ENCODE measurements at regions not wholly inside any gene's neighbourhood (a gene's known extent, or its start where the extent isn't known, plus 50 kb on each side); places are given as distances from the start of the nearest gene placed in this dataset.

GRCh38 chr17:33932996-33933395 is 322.1 kb upstream of the CCL2 start:
- Histone ChIP-seq H3K9ac (ENCODE audit: low read length) (no peak overlapping the region), H4K20me1 (ENCODE audit: control insufficient read depth, insufficient read depth, low read length, poor library complexity, severe bottlenecking) (no peaks in the 10 kb centered on the region), H3K4me1 (ENCODE audit: control insufficient read depth in 2 of 2, insufficient read depth in 2 of 2, low read length in 2 of 2) (no peaks in the 10 kb centered on the region), H3K4me3 (ENCODE audit: control extremely low read depth in 1 of 5, extremely low read depth in 1 of 5, insufficient read depth in 1 of 5, low read depth in 2 of 5, low read length in 4 of 5) (no peak overlapping the region), H3K27me3 (replicated peaks in 1 of 4; ENCODE audit: control extremely low read depth in 1 of 4, control insufficient read depth in 3 of 4, insufficient read depth in 4 of 4, low read length in 3 of 4) (peaks cover 0 to under 1% (median 0%) of the 10 kb centered on the region in 4 experiments), H3K9me3 (ENCODE audit: control extremely low read depth in 1 of 3, control insufficient read depth in 2 of 3, insufficient read depth in 1 of 3, low read length in 2 of 3) (no peaks in the 10 kb centered on the region), H3K4me2 (replicated peaks; ENCODE audit: low read depth, low read length, poor library complexity, severe bottlenecking) (no peak overlapping the region), H3K79me2 (ENCODE audit: control insufficient read depth, insufficient read depth, low read length) (no peaks in the 10 kb centered on the region), H2AFZ (ENCODE audit: insufficient read depth, low read depth, low read length, poor library complexity, severe bottlenecking) (no peak overlapping the region), H3K36me3 (replicated peaks in 1 of 2; ENCODE audit: control extremely low read depth in 1 of 2, control insufficient read depth in 1 of 2, extremely low read depth in 1 of 2, insufficient read depth in 2 of 2, low read length in 1 of 2) (no peaks in the 10 kb centered on the region), H3K27ac (ENCODE audit: low read length in 2 of 2) (no peak overlapping the region)
- Mint-ChIP-seq H3K27me3 (no peaks in the 10 kb centered on the region), H3K4me3 (no peak overlapping the region), H3K27ac (no peak overlapping the region), H3K9me3 (ENCODE audit: insufficient read depth) (no peaks in the 10 kb centered on the region), H3K4me1 (no peaks in the 10 kb centered on the region)
- CTCF ChIA-PET = no interaction called here
- POLR2A ChIA-PET = no interaction called here
- DNase-seq = no peak
- intact Hi-C loops (cut with micrococcal nuclease) = no loop called here
- no peak for ATAC-seq (ENCODE audit: low read depth)
- WGBS (ENCODE audit: insufficient coverage) = 49% methylated on average over 2 of the region's 2 CpGs
- no peak for TF ChIP-seq EZH2 (IDR thresholded peaks at IDR 0.05; ENCODE audit: borderline replicate concordance, insufficient read depth, low read depth, low read length, poor library complexity, severe bottlenecking)
- no peak for TF ChIP-seq CTCF (IDR thresholded peaks at IDR 0.05)

GRCh38 chr17:33933576-33933975 is 321.5 kb upstream of the CCL2 start:
- Histone ChIP-seq H3K36me3 (replicated peaks in 1 of 2; ENCODE audit: control extremely low read depth in 1 of 2, control insufficient read depth in 1 of 2, extremely low read depth in 1 of 2, insufficient read depth in 2 of 2, low read length in 1 of 2) (no peaks in the 10 kb centered on the region), H3K27me3 (replicated peaks in 1 of 4; ENCODE audit: control extremely low read depth in 1 of 4, control insufficient read depth in 3 of 4, insufficient read depth in 4 of 4, low read length in 3 of 4) (no peaks in the 10 kb centered on the region), H3K4me3 (ENCODE audit: control extremely low read depth in 1 of 5, extremely low read depth in 1 of 5, insufficient read depth in 1 of 5, low read depth in 2 of 5, low read length in 4 of 5) (no peak overlapping the region), H3K4me1 (ENCODE audit: control insufficient read depth in 2 of 2, insufficient read depth in 2 of 2, low read length in 2 of 2) (no peaks in the 10 kb centered on the region), H2AFZ (ENCODE audit: insufficient read depth, low read depth, low read length, poor library complexity, severe bottlenecking) (no peak overlapping the region), H3K9me3 (ENCODE audit: control extremely low read depth in 1 of 3, control insufficient read depth in 2 of 3, insufficient read depth in 1 of 3, low read length in 2 of 3) (no peaks in the 10 kb centered on the region), H3K4me2 (replicated peaks; ENCODE audit: low read depth, low read length, poor library complexity, severe bottlenecking) (no peak overlapping the region), H4K20me1 (ENCODE audit: control insufficient read depth, insufficient read depth, low read length, poor library complexity, severe bottlenecking) (no peaks in the 10 kb centered on the region), H3K9ac (ENCODE audit: low read length) (no peak overlapping the region), H3K27ac (ENCODE audit: low read length in 2 of 2) (no peak overlapping the region), H3K79me2 (ENCODE audit: control insufficient read depth, insufficient read depth, low read length) (no peaks in the 10 kb centered on the region)
- H3K4me1 Mint-ChIP-seq = no peaks in the 10 kb centered on the region
- ChIA-PET CTCF (no interaction called here), POLR2A (no interaction called here)
- no peak overlapping the region for H3K27ac Mint-ChIP-seq
- H3K27me3 Mint-ChIP-seq = no peaks in the 10 kb centered on the region
- TF ChIP-seq EZH2 (IDR thresholded peaks at IDR 0.05; ENCODE audit: borderline replicate concordance, insufficient read depth, low read depth, low read length, poor library complexity, severe bottlenecking) (no peak), CTCF (IDR thresholded peaks at IDR 0.05) (no peak)
- no peak overlapping the region for H3K4me3 Mint-ChIP-seq
- WGBS (ENCODE audit: insufficient coverage) = 64% methylated on average over 5 of the region's 5 CpGs
- no peaks in the 10 kb centered on the region for H3K9me3 Mint-ChIP-seq (ENCODE audit: insufficient read depth)
- intact Hi-C loops (cut with micrococcal nuclease) = no loop called here
- ATAC-seq (ENCODE audit: low read depth) (no peak), DNase-seq (no peak)
